WTC11 (cell line): ENCODE measurements at regions not wholly inside any gene's neighbourhood (a gene's known extent, or its start where the extent isn't known, plus 50 kb on each side); places are given as distances from the start of the nearest gene placed in this dataset.

ENCODE experiments used
- ATAC-seq: fragments of 200-7000 bp; cut with Tn5 transposase; 2 replicates; pipeline ENCODE4 v1.10.0; 2021; ENCODE audit warnings: mild to moderate bottlenecking, moderate library complexity
- CTCF ChIA-PET: fragments of 300-600 bp; sonication (Branson Sonifier 250); formaldehyde crosslinking; loops from one replicate; lab custom pipeline; 2021; ENCODE audit warnings: antibody characterized with exemption; lab: Charles Lee
- POLR2A ChIA-PET: fragments of 350-600 bp; sonication (Branson Sonifier 250); formaldehyde crosslinking; loops from one replicate; lab custom pipeline; 2021; ENCODE audit warnings: antibody characterized with exemption; lab: Charles Lee
- DNase-seq: peaks from one replicate; pipeline ENCODE4 v3.0.0; 2021; ENCODE audit warnings: low spot score
- H3K27ac Mint-ChIP-seq: 2 replicates; pipeline ENCODE4 v1.8.0; 2021; ENCODE audit warnings: mixed read lengths
- H3K27me3 Mint-ChIP-seq: 2 replicates; pipeline ENCODE4 v1.8.0; 2021; ENCODE audit warnings: low read depth, mild to moderate bottlenecking, moderate library complexity, mixed read lengths
- H3K36me3 Mint-ChIP-seq: 2 replicates; pipeline ENCODE4 v1.8.0; 2021; ENCODE audit warnings: mixed read lengths
- H3K4me1 Mint-ChIP-seq: 2 replicates; pipeline ENCODE4 v1.8.0; 2022; ENCODE audit warnings: mixed read lengths
- H3K4me3 Mint-ChIP-seq: 2 replicates; pipeline ENCODE4 v1.8.0; 2021; ENCODE audit warnings: mild to moderate bottlenecking, moderate library complexity, mixed read lengths
- H3K9me3 Mint-ChIP-seq: 2 replicates; pipeline ENCODE4 v1.8.0; 2021; ENCODE audit warnings: mixed read lengths
- ESRRA ChIP-seq: sonication (generic); formaldehyde crosslinking; IDR thresholded peaks from 2 replicates; pipeline ENCODE4 v1.8.1; 2022; ENCODE audit warnings: mild to moderate bottlenecking, missing genetic modification reagents, borderline replicate concordance
- GRHL2 ChIP-seq: fragments of 250-450 bp; sonication (Bioruptor Pico); IDR thresholded peaks from 2 replicates; pipeline ENCODE4 v1.8.0; 2022; ENCODE audit warnings: mild to moderate bottlenecking, moderate library complexity; ENCODE audit not compliant: insufficient replicate concordance, severe bottlenecking
- MYBL2 ChIP-seq: sonication (generic); formaldehyde crosslinking; IDR thresholded peaks from 2 replicates; pipeline ENCODE4 v1.8.1; 2023; ENCODE audit warnings: mild to moderate bottlenecking, moderate library complexity, missing genetic modification reagents
- NFYB ChIP-seq: sonication (generic); formaldehyde crosslinking; conservative IDR thresholded peaks from 2 replicates; pipeline ENCODE4 v1.8.0; 2022; ENCODE audit warnings: low read depth, missing genetic modification reagents
- NR2C2 ChIP-seq: sonication (generic); formaldehyde crosslinking; IDR thresholded peaks from 2 replicates; pipeline ENCODE4 v1.8.0; 2022; ENCODE audit warnings: mild to moderate bottlenecking, missing genetic modification reagents
- NR3C1 ChIP-seq: sonication (generic); formaldehyde crosslinking; conservative IDR thresholded peaks from 2 replicates; pipeline ENCODE4 v1.8.1; 2023; ENCODE audit warnings: low read depth, mild to moderate bottlenecking, missing genetic modification reagents
- SMAD4 ChIP-seq: sonication (generic); formaldehyde crosslinking; IDR thresholded peaks from 2 replicates; pipeline ENCODE4 v1.8.0; 2022; ENCODE audit warnings: mild to moderate bottlenecking, missing genetic modification reagents
- TP53 ChIP-seq: sonication (generic); formaldehyde crosslinking; IDR thresholded peaks from 2 replicates; pipeline ENCODE4 v1.8.1; 2023; ENCODE audit warnings: mild to moderate bottlenecking, missing genetic modification reagents
- ZNF232 ChIP-seq: sonication (generic); formaldehyde crosslinking; IDR thresholded peaks from 2 replicates; pipeline ENCODE4 v1.8.0; 2022; ENCODE audit warnings: mild to moderate bottlenecking, missing genetic modification reagents
- TF ChIP-seq, protein P1 (sequence below): sonication (generic); formaldehyde crosslinking; IDR thresholded peaks from 2 replicates; pipeline ENCODE4 v1.8.1; 2022; ENCODE audit warnings: low read depth, missing genetic modification reagents, borderline replicate concordance
- TF ChIP-seq, protein P2 (sequence below): fragments of 250-450 bp; sonication (Bioruptor Pico); IDR thresholded peaks from 2 replicates; pipeline ENCODE4 v1.9.0; 2021; ENCODE audit warnings: mild to moderate bottlenecking
- TF ChIP-seq, protein P3 (sequence below): sonication (generic); formaldehyde crosslinking; IDR thresholded peaks from 2 replicates; pipeline ENCODE4 v1.8.1; 2023; ENCODE audit warnings: mild to moderate bottlenecking, missing genetic modification reagents, borderline replicate concordance
- TF ChIP-seq, protein P4 (sequence below): sonication (generic); formaldehyde crosslinking; IDR thresholded peaks from 2 replicates; pipeline ENCODE4 v1.8.0; 2023; ENCODE audit warnings: missing genetic modification reagents, mild to moderate bottlenecking, borderline replicate concordance
- TF ChIP-seq, protein P5 (sequence below): sonication (generic); formaldehyde crosslinking; IDR thresholded peaks from 2 replicates; pipeline ENCODE4 v1.8.1; 2023; ENCODE audit warnings: mild to moderate bottlenecking, missing genetic modification reagents

DNA sequence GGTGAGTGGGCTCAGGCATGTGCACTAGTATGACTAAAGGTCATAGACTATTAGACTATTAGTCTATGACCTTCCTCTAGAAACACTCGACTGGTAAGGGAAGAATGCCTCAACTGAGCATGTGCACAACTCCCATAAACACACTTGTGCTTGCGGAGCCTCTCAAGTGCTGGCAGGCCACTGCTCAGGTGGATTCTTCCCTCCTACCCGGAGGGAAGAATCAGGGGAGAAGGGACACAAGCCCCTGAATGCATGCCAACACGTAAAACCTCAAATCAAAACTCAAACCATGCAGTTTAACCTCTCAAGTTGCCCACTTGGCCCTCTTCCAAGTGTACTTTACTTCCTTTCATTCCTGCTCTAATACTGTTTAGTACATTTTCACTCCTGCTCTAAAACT, 287.6 kb upstream of the SGCG start (continued):
- TF ChIP-seq, protein P1, sequence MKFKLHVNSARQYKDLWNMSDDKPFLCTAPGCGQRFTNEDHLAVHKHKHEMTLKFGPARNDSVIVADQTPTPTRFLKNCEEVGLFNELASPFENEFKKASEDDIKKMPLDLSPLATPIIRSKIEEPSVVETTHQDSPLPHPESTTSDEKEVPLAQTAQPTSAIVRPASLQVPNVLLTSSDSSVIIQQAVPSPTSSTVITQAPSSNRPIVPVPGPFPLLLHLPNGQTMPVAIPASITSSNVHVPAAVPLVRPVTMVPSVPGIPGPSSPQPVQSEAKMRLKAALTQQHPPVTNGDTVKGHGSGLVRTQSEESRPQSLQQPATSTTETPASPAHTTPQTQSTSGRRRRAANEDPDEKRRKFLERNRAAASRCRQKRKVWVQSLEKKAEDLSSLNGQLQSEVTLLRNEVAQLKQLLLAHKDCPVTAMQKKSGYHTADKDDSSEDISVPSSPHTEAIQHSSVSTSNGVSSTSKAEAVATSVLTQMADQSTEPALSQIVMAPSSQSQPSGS: no peak

DNA sequence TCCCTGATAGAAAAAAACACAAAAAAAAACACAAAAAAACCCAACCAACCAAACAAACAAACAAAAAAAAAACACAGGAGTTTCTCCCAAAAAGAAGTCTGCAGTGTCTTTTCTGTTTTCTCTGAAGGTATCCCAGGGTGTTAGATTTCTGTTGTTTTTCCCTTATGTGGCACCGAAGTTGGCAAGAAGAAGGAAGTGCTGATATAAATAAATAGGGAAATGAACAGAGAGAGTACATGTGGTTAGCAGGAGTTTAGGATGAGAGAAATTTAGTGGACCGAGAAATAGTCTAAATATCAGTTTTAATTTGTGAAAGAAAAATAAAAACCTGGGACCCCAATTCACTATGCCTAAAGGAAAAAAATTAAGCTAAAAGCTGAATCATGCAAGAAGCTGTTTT, 287.0 kb upstream of the SGCG start:
- DNase-seq (no peak), ATAC-seq (no peak)
- POLR2A ChIA-PET: no interaction called here
- Mint-ChIP-seq H3K9me3 (peaks cover 37% of the 10 kb centered on the region), H3K36me3 (peaks cover 44% of the 10 kb centered on the region), H3K27ac (no peak overlapping the region), H3K27me3 (no peaks in the 10 kb centered on the region; the same call in 1 of the 2 replicates), H3K4me1 (peaks cover 38% of the 10 kb centered on the region), H3K4me3 (no peak overlapping the region)
- CTCF ChIA-PET: no interaction called here
- TF ChIP-seq, protein P2, sequence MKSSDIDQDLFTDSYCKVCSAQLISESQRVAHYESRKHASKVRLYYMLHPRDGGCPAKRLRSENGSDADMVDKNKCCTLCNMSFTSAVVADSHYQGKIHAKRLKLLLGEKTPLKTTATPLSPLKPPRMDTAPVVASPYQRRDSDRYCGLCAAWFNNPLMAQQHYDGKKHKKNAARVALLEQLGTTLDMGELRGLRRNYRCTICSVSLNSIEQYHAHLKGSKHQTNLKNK: no peak
- TF ChIP-seq GRHL2 (CRISPR knock-in tag) (no peak), TP53 (CRISPR knock-in tag) (no peak), ZNF232 (CRISPR knock-in tag) (no peak), ESRRA (CRISPR knock-in tag) (no peak), NR3C1 (CRISPR knock-in tag) (no peak), NFYB (CRISPR knock-in tag) (no peak), MYBL2 (CRISPR knock-in tag) (no peak), SMAD4 (no peak)
- TF ChIP-seq, protein P3, sequence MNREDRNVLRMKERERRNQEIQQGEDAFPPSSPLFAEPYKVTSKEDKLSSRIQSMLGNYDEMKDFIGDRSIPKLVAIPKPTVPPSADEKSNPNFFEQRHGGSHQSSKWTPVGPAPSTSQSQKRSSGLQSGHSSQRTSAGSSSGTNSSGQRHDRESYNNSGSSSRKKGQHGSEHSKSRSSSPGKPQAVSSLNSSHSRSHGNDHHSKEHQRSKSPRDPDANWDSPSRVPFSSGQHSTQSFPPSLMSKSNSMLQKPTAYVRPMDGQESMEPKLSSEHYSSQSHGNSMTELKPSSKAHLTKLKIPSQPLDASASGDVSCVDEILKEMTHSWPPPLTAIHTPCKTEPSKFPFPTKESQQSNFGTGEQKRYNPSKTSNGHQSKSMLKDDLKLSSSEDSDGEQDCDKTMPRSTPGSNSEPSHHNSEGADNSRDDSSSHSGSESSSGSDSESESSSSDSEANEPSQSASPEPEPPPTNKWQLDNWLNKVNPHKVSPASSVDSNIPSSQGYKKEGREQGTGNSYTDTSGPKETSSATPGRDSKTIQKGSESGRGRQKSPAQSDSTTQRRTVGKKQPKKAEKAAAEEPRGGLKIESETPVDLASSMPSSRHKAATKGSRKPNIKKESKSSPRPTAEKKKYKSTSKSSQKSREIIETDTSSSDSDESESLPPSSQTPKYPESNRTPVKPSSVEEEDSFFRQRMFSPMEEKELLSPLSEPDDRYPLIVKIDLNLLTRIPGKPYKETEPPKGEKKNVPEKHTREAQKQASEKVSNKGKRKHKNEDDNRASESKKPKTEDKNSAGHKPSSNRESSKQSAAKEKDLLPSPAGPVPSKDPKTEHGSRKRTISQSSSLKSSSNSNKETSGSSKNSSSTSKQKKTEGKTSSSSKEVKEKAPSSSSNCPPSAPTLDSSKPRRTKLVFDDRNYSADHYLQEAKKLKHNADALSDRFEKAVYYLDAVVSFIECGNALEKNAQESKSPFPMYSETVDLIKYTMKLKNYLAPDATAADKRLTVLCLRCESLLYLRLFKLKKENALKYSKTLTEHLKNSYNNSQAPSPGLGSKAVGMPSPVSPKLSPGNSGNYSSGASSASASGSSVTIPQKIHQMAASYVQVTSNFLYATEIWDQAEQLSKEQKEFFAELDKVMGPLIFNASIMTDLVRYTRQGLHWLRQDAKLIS (CRISPR knock-in tag): no peak

DNA sequence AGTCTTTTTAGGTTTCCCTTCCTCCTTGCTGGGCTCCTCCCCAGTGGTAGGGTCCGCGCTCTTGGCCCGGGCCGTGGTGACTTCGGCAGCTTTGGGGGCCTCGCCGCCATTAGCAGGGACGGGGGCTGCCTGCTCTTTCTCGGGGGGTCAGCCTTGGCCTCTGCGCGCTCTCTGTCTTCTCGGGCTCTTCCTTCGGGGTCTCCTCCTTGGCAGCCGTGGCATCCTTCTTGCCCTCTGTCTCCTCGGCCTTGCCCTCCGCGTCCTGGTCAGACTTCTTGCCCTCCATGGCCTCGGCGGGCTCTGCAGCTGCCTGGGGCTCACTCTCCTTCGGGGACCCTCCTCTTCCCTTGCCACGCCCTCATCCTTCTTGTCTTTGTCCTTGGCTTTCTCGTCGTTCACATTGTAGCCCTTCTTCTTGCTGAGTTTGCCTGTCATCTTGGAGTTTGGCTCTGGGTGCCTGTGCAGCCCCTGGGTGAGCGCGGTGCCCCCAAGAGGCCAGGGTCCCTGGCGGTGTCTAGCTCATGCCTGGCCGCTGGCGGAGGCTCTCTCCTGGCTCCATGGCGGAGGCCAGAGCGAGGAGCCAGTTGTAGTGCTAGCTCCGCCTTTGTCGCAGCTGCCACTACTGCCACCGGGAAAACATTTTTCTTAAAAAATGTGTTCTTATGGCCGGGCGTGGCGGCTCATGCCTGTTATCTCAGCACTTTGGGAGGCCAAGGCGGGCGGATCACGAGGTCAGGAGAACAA, 283.0 kb upstream of the SGCG start:
- POLR2A ChIA-PET: no interaction called here
- DNase-seq (no peak), ATAC-seq (no peak)
- H3K9me3 Mint-ChIP-seq: peaks cover 37% of the 10 kb centered on the region
- no peak overlapping the region for H3K27ac Mint-ChIP-seq
- peaks cover 35% of the 10 kb centered on the region for H3K4me1 Mint-ChIP-seq
- H3K36me3 Mint-ChIP-seq: peaks cover 49% of the 10 kb centered on the region
- no peaks in the 10 kb centered on the region; the same call in 1 of the 2 replicates for H3K27me3 Mint-ChIP-seq
- CTCF ChIA-PET: interaction anchor here (0.6 to 1.1 kb wide), 2 partner anchors 957 to 1260 kb away, joined by 3 read pairs; no protein-coding TSS in a partner anchor
- no peak overlapping the region for H3K4me3 Mint-ChIP-seq
- TF ChIP-seq, protein P4, sequence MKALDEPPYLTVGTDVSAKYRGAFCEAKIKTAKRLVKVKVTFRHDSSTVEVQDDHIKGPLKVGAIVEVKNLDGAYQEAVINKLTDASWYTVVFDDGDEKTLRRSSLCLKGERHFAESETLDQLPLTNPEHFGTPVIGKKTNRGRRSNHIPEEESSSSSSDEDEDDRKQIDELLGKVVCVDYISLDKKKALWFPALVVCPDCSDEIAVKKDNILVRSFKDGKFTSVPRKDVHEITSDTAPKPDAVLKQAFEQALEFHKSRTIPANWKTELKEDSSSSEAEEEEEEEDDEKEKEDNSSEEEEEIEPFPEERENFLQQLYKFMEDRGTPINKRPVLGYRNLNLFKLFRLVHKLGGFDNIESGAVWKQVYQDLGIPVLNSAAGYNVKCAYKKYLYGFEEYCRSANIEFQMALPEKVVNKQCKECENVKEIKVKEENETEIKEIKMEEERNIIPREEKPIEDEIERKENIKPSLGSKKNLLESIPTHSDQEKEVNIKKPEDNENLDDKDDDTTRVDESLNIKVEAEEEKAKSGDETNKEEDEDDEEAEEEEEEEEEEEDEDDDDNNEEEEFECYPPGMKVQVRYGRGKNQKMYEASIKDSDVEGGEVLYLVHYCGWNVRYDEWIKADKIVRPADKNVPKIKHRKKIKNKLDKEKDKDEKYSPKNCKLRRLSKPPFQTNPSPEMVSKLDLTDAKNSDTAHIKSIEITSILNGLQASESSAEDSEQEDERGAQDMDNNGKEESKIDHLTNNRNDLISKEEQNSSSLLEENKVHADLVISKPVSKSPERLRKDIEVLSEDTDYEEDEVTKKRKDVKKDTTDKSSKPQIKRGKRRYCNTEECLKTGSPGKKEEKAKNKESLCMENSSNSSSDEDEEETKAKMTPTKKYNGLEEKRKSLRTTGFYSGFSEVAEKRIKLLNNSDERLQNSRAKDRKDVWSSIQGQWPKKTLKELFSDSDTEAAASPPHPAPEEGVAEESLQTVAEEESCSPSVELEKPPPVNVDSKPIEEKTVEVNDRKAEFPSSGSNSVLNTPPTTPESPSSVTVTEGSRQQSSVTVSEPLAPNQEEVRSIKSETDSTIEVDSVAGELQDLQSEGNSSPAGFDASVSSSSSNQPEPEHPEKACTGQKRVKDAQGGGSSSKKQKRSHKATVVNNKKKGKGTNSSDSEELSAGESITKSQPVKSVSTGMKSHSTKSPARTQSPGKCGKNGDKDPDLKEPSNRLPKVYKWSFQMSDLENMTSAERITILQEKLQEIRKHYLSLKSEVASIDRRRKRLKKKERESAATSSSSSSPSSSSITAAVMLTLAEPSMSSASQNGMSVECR (CRISPR knock-in tag): no peak
- no peak for TF ChIP-seq NR2C2
- TF ChIP-seq, protein P3 (CRISPR knock-in tag): no peak
- TF ChIP-seq, protein P5, sequence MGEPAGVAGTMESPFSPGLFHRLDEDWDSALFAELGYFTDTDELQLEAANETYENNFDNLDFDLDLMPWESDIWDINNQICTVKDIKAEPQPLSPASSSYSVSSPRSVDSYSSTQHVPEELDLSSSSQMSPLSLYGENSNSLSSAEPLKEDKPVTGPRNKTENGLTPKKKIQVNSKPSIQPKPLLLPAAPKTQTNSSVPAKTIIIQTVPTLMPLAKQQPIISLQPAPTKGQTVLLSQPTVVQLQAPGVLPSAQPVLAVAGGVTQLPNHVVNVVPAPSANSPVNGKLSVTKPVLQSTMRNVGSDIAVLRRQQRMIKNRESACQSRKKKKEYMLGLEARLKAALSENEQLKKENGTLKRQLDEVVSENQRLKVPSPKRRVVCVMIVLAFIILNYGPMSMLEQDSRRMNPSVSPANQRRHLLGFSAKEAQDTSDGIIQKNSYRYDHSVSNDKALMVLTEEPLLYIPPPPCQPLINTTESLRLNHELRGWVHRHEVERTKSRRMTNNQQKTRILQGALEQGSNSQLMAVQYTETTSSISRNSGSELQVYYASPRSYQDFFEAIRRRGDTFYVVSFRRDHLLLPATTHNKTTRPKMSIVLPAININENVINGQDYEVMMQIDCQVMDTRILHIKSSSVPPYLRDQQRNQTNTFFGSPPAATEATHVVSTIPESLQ: no peak
